Panc1 (cell line): ENCODE measurements at regions not wholly inside any gene's neighbourhood (a gene's known extent, or its start where the extent isn't known, plus 50 kb on each side); places are given as distances from the start of the nearest gene placed in this dataset.

Experiments
- POLR2AphosphoS5 ChIP-seq: IDR thresholded peaks from 2 replicates; pipeline ENCODE4 v1.6.1; 2012; ENCODE audit warnings: mild to moderate bottlenecking, low read depth, low read length, moderate library complexity
- TCF7L2 ChIP-seq: IDR thresholded peaks from 2 replicates; pipeline ENCODE4 v1.6.1; 2011; ENCODE audit warnings: mild to moderate bottlenecking, low read depth, low read length, inconsistent platforms
- TF ChIP-seq, protein P1 (sequence below): fragments of 450-650 bp; IDR thresholded peaks from 2 replicates; pipeline ENCODE4 v1.5.1; 2017; ENCODE audit warnings: mild to moderate bottlenecking
- TF ChIP-seq, protein P2 (sequence below), 2 experiments: IDR thresholded peaks; 2 replicates each; pipeline ENCODE4 v1.6.1; 2011 to 2012; ENCODE audit warnings: low read depth in 2 of 2, control low read depth in 1 of 2, low read length in 1 of 2, mild to moderate bottlenecking in 1 of 2, moderate library complexity in 1 of 2; ENCODE audit not compliant: insufficient read depth in 1 of 2

DNA sequence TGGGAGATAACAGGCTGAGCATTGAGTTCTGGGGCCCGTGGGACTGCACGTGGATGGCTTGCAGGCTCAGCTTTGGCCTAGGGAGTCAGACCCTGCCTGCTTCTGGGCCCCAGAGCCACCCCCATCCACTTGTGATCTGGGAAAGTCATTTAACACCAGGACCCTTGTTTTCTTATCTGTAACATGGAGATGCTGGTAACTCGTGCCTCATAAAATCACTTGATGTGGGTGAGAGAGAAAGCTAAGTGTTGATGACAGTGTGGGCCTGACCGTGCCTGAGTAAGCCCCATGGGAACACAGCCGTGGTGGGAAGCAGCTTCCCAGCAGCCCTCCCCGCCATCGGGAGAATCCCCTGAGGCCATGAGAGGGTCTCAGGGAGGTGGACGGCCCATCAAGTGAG, 378.1 kb downstream of the GABRB3 start:
- TF ChIP-seq, protein P1, sequence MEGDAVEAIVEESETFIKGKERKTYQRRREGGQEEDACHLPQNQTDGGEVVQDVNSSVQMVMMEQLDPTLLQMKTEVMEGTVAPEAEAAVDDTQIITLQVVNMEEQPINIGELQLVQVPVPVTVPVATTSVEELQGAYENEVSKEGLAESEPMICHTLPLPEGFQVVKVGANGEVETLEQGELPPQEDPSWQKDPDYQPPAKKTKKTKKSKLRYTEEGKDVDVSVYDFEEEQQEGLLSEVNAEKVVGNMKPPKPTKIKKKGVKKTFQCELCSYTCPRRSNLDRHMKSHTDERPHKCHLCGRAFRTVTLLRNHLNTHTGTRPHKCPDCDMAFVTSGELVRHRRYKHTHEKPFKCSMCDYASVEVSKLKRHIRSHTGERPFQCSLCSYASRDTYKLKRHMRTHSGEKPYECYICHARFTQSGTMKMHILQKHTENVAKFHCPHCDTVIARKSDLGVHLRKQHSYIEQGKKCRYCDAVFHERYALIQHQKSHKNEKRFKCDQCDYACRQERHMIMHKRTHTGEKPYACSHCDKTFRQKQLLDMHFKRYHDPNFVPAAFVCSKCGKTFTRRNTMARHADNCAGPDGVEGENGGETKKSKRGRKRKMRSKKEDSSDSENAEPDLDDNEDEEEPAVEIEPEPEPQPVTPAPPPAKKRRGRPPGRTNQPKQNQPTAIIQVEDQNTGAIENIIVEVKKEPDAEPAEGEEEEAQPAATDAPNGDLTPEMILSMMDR: no peak
- TF ChIP-seq POLR2AphosphoS5: no peak
- TF ChIP-seq, protein P2, sequence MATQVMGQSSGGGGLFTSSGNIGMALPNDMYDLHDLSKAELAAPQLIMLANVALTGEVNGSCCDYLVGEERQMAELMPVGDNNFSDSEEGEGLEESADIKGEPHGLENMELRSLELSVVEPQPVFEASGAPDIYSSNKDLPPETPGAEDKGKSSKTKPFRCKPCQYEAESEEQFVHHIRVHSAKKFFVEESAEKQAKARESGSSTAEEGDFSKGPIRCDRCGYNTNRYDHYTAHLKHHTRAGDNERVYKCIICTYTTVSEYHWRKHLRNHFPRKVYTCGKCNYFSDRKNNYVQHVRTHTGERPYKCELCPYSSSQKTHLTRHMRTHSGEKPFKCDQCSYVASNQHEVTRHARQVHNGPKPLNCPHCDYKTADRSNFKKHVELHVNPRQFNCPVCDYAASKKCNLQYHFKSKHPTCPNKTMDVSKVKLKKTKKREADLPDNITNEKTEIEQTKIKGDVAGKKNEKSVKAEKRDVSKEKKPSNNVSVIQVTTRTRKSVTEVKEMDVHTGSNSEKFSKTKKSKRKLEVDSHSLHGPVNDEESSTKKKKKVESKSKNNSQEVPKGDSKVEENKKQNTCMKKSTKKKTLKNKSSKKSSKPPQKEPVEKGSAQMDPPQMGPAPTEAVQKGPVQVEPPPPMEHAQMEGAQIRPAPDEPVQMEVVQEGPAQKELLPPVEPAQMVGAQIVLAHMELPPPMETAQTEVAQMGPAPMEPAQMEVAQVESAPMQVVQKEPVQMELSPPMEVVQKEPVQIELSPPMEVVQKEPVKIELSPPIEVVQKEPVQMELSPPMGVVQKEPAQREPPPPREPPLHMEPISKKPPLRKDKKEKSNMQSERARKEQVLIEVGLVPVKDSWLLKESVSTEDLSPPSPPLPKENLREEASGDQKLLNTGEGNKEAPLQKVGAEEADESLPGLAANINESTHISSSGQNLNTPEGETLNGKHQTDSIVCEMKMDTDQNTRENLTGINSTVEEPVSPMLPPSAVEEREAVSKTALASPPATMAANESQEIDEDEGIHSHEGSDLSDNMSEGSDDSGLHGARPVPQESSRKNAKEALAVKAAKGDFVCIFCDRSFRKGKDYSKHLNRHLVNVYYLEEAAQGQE (IDR thresholded peaks at IDR 0.05; ENCODE audit: insufficient read depth in 1 of 2, low read depth in 2 of 2, low read length in 1 of 2): no peak
- TF ChIP-seq TCF7L2: no peak
